Peyer's patch (tissue), 4 donors: ENCODE measurements at regions not wholly inside any gene's neighbourhood (a gene's known extent, or its start where the extent isn't known, plus 50 kb on each side); places are given as distances from the start of the nearest gene placed in this dataset.

ENCODE experiments used
- DNase-seq, 3 donors: peaks; one replicate each; pipeline ENCODE4 v3.0.0-alpha.2; 2017 to 2019
- H3K27ac ChIP-seq, 4 donors: fragments of 200-600 bp; sonication (generic); one replicate each; pipeline ENCODE4 v1.5.1; 2016 to 2019
- H3K27me3 ChIP-seq, 2 donors: fragments of 200-600 bp; sonication (generic); one replicate each; pipeline ENCODE4 v1.5.1; 2019
- H3K36me3 ChIP-seq, 3 donors: fragments of 200-600 bp; sonication (generic); one replicate each; pipeline ENCODE4 v1.5.1; 2016 to 2019
- H3K4me1 ChIP-seq, 4 donors: fragments of 200-600 bp; sonication (generic); one replicate each; pipeline ENCODE4 v1.5.1; 2016 to 2019
- H3K4me3 ChIP-seq, 4 donors: fragments of 200-600 bp; sonication (generic); 1 replicate in 3 of 4; 2 replicates in 1 of 4; pipeline ENCODE4 v1.5.1; 2016 to 2019; ENCODE audit warnings: mild to moderate bottlenecking in 1 of 4
- H3K9me3 ChIP-seq, 4 donors: fragments of 200-600 bp; sonication (generic); one replicate each; pipeline ENCODE4 v1.5.1; 2016 to 2019; ENCODE audit warnings: mild to moderate bottlenecking in 1 of 4
- POLR2A ChIP-seq, 2 donors: fragments of 450-650 bp; IDR thresholded peaks; one replicate each; pipeline ENCODE4 v1.5.1; 2017; ENCODE audit warnings: antibody characterized with exemption in 2 of 2, mild to moderate bottlenecking in 2 of 2, moderate library complexity in 2 of 2
- TF ChIP-seq, protein P1 (sequence below), 6 experiments: fragments of 450-650 bp in 4 of 6; fragments of 200-600 bp in 2 of 6; sonication (generic) in 1 of 6; IDR thresholded peaks; one replicate each; pipeline ENCODE4 v1.5.1; 2017 to 2019; ENCODE audit warnings: antibody characterized with exemption in 6 of 6, mild to moderate bottlenecking in 3 of 6, moderate library complexity in 1 of 6

DNA sequence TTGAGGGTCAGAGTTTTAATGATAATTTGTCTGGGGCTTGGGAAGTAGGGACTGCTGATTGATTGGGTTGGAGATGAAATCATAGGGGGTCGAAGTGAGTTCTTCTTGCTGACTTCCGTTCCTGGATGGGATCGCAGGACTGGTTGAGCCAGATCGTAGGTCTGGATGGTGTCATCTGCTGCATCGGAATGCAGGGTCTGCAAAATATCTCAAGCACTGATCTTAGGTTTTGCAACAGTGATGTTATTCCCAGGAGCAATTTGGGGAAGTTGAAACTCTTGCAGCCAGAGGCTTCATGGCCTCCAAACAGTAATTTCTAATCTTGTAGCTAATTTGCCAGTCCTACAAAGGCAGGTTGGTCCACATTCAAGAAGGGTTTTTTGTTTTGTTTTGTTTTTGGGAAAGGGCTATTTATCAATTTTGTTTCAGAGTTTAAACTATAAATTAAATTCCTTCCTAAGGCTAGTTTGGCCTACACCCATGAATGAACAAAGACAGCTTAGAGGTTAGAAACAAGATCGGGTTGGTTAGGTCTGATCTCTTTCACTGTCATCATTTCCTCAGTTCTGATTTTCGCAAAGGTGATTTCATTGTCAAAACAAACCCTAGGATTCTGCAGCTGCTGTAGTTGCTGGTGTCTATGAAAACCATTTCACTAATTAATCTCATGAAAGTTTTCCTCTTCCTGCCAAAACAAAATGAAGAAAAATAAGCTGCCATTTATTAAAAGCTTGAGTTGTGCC lies 388.0 kb downstream of the TMEM232 start:
- Histone ChIP-seq H3K4me3 (no peak overlapping the region), H3K36me3 (no peaks in the 10 kb centered on the region), H3K27me3 (no peaks in the 10 kb centered on the region), H3K27ac (no peak overlapping the region), H3K4me1 (no peaks in the 10 kb centered on the region), H3K9me3 (no peaks in the 10 kb centered on the region)
- DNase-seq = no peak
- TF ChIP-seq, protein P1, sequence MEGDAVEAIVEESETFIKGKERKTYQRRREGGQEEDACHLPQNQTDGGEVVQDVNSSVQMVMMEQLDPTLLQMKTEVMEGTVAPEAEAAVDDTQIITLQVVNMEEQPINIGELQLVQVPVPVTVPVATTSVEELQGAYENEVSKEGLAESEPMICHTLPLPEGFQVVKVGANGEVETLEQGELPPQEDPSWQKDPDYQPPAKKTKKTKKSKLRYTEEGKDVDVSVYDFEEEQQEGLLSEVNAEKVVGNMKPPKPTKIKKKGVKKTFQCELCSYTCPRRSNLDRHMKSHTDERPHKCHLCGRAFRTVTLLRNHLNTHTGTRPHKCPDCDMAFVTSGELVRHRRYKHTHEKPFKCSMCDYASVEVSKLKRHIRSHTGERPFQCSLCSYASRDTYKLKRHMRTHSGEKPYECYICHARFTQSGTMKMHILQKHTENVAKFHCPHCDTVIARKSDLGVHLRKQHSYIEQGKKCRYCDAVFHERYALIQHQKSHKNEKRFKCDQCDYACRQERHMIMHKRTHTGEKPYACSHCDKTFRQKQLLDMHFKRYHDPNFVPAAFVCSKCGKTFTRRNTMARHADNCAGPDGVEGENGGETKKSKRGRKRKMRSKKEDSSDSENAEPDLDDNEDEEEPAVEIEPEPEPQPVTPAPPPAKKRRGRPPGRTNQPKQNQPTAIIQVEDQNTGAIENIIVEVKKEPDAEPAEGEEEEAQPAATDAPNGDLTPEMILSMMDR (IDR thresholded peaks at IDR 0.05) = no peak
- TF ChIP-seq POLR2A (IDR thresholded peaks at IDR 0.05) = no peak

DNA sequence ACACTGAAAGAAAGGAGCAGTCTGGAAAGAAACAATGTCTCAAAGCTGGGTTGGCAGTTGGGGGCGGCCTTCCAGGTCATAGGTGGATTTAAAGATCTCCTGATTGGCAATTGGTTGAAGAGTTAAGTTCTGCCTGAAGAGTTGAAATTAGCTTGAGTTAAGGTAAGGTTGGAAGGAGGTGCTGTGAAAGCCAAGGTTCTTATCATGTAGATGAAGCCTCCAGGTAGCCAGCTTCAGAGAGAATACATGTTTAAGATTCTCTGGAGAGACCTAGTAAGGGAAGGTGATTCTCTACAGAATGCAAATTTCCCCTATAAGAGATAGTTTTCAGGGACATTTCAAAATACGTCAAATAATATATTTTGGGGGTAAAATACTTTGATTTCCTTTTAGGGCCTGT lies 387.1 kb downstream of the TMEM232 start:
- H3K4me1 ChIP-seq = no peaks in the 10 kb centered on the region
- H3K4me3 ChIP-seq = no peak overlapping the region
- no peak for TF ChIP-seq POLR2A (IDR thresholded peaks at IDR 0.05)
- TF ChIP-seq, protein P1 (IDR thresholded peaks at IDR 0.05) = no peak
- no peaks in the 10 kb centered on the region for H3K9me3 ChIP-seq
- DNase-seq = no peak
- no peaks in the 10 kb centered on the region for H3K36me3 ChIP-seq
- H3K27ac ChIP-seq = no peak overlapping the region
- H3K27me3 ChIP-seq = no peaks in the 10 kb centered on the region

DNA sequence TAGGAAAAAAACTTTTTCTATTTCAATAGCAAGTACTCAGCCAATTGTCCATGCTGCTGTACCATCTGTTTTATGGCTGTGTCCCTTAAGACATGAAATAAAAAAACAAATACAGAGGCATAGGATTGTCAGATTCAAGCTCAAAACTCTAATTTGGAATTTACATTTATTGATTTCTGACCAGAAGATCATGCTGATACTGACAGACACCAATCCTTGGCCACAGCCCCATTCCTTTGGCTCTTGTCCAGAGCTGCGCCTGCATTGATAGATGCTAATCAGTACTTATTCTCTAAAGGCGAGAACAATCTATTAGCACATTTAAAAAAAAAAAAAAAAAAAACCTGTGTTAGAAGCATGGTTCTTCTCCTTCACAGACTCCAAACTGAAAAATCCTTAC lies 384.6 kb downstream of the TMEM232 start:
- H3K36me3 ChIP-seq = no peaks in the 10 kb centered on the region
- H3K27me3 ChIP-seq = no peaks in the 10 kb centered on the region
- no peak for DNase-seq
- no peaks in the 10 kb centered on the region for H3K4me1 ChIP-seq
- no peak overlapping the region for H3K4me3 ChIP-seq
- H3K9me3 ChIP-seq = no peaks in the 10 kb centered on the region
- TF ChIP-seq POLR2A (IDR thresholded peaks at IDR 0.05) = no peak
- TF ChIP-seq, protein P1 (IDR thresholded peaks at IDR 0.05) = no peak
- H3K27ac ChIP-seq = no peak overlapping the region

DNA sequence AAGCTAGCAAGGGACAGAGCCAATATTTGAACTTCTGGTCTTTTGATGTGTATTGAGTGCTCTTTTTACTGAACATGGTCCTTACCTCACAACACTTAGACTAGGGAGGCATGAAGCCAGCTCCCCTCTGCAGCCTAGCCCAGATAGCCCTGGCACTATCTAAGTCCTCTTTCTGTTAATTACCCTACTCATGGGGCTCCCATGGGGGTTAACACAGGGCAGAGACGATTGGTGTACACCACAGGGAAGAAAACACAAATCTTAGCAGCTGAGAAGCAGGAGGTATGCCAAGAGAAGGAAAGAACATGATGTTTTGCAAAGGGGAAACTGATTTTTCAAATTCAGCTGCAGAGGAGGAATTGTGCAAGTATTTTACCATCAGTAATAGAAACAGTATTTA lies 383.8 kb downstream of the TMEM232 start:
- H3K27me3 ChIP-seq = no peaks in the 10 kb centered on the region
- no peak for DNase-seq
- H3K4me3 ChIP-seq = no peak overlapping the region
- H3K4me1 ChIP-seq = no peaks in the 10 kb centered on the region
- TF ChIP-seq, protein P1 (IDR thresholded peaks at IDR 0.05) = no peak
- no peak for TF ChIP-seq POLR2A (IDR thresholded peaks at IDR 0.05)
- H3K36me3 ChIP-seq = no peaks in the 10 kb centered on the region
- H3K27ac ChIP-seq = no peak overlapping the region
- H3K9me3 ChIP-seq = no peaks in the 10 kb centered on the region

DNA sequence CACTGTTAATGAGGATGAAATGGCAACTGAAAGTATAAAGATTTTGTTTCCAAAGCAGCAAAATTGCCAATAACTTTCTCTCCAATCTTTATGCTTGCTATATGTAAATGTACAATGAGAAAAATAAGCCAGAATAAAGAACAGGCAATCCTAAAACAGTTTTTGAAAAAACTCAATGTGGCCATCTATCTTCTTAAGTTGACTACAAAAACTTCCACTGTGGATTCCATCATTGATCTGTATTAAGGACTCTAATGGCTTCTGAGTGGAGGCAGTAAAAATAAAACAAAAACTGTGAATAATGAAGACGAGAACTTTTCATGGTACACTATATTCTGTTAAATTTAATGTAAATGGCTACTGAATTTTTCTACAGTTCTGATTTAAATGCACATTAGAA lies 382.9 kb downstream of the TMEM232 start:
- no peaks in the 10 kb centered on the region for H3K4me1 ChIP-seq
- H3K9me3 ChIP-seq = no peaks in the 10 kb centered on the region
- H3K4me3 ChIP-seq = no peak overlapping the region
- no peak for DNase-seq
- H3K36me3 ChIP-seq = no peaks in the 10 kb centered on the region
- no peaks in the 10 kb centered on the region for H3K27me3 ChIP-seq
- no peak overlapping the region for H3K27ac ChIP-seq
- TF ChIP-seq, protein P1 (IDR thresholded peaks at IDR 0.05) = no peak
- TF ChIP-seq POLR2A (IDR thresholded peaks at IDR 0.05) = no peak

DNA sequence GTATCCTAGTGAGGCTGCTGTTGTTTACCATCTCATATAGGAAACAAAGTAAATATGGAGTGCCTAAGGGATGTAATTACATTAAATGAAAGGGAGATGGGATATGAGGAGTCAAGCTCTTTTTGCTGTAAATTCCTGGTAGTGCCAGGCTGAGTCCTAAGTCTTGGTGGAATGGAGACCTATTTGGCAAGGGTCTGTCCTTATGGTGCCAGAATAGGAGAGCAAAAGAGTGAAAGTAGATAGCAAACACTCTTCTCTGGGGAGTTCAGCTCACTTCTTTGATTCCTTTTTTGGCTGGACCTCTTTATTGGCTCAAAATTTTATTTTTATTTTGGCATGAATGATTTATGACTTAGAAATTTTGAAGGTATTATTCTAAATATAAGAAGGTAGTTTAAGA lies 380.8 kb downstream of the TMEM232 start:
- H3K27ac ChIP-seq = no peak overlapping the region
- no peak for DNase-seq
- no peak for TF ChIP-seq POLR2A (IDR thresholded peaks at IDR 0.05)
- TF ChIP-seq, protein P1 (IDR thresholded peaks at IDR 0.05) = no peak
- no peaks in the 10 kb centered on the region for H3K36me3 ChIP-seq
- H3K4me3 ChIP-seq = no peak overlapping the region
- no peaks in the 10 kb centered on the region for H3K4me1 ChIP-seq
- no peaks in the 10 kb centered on the region for H3K27me3 ChIP-seq
- no peaks in the 10 kb centered on the region for H3K9me3 ChIP-seq
